ENCODE measurements at regions not wholly inside any gene's neighbourhood (a gene's known extent, or its start where the extent isn't known, plus 50 kb on each side); places are given as distances from the start of the nearest gene placed in this dataset.

DNA sequence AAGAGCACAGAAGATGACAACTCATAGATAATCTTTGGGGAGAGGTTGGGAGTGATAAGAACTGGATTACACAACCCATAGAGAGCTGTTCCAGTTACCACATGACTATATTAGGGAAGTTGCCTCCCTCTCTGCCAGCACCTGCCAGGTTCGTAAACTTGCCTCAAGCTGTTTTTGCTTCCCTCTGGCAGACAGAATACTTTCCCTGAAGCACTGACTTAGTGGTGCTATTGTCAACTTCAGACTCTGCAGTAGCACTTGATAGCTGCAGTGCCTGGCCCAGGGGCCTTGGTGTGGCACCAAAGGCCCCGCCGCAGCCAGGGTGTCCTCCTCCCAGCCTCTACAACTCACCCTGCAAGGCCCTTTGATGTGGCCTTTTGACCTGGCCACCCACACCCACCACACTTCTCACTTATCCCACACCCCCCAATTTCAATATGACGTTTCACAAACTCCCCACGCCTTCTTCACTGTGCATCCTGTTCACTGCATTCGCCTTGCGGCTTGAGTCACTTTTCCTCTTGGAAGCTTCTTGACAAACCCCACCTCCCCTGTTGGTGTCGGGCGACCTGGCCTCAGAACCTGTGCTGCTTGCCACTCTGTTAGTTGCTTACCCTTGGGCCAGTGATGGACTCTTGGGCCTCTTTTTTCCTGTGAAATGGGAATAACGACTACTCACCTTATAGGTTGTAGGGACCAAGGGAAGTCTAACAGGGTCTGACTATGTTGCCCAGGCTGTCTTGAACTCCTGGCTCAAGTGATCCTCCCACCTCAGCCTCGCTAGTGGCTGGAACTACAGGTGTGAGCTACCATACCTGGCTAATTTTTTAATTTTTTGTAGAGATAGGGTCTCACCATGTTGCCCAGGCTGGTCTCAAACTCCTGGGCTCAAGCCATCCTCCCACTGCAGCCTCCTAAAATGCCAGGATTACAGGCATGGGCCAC, 50.2 kb upstream of the PODXL start:
- TF ChIP-seq, protein P1, sequence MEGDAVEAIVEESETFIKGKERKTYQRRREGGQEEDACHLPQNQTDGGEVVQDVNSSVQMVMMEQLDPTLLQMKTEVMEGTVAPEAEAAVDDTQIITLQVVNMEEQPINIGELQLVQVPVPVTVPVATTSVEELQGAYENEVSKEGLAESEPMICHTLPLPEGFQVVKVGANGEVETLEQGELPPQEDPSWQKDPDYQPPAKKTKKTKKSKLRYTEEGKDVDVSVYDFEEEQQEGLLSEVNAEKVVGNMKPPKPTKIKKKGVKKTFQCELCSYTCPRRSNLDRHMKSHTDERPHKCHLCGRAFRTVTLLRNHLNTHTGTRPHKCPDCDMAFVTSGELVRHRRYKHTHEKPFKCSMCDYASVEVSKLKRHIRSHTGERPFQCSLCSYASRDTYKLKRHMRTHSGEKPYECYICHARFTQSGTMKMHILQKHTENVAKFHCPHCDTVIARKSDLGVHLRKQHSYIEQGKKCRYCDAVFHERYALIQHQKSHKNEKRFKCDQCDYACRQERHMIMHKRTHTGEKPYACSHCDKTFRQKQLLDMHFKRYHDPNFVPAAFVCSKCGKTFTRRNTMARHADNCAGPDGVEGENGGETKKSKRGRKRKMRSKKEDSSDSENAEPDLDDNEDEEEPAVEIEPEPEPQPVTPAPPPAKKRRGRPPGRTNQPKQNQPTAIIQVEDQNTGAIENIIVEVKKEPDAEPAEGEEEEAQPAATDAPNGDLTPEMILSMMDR (IDR thresholded peaks at IDR 0.05), result no peak
- no peak for TF ChIP-seq POLR2A (IDR thresholded peaks at IDR 0.05)
- no peak for TF ChIP-seq EP300 (IDR thresholded peaks at IDR 0.05)
- no peak for TF ChIP-seq POLR2AphosphoS5 (IDR thresholded peaks at IDR 0.05)

Measured in gastroesophageal sphincter (tissue), 3 donors.